Ishikawa (cell line): ENCODE measurements at regions not wholly inside any gene's neighbourhood (a gene's known extent, or its start where the extent isn't known, plus 50 kb on each side); places are given as distances from the start of the nearest gene placed in this dataset.

Experiments
- CREB1 ChIP-seq: IDR thresholded peaks from 2 replicates; pipeline ENCODE4 v1.6.1; 2012; ENCODE audit warnings: low read depth
- EGR1 ChIP-seq: IDR thresholded peaks from 2 replicates; pipeline ENCODE4 v1.6.1; 2012
- FOXM1 ChIP-seq: IDR thresholded peaks from 2 replicates; pipeline ENCODE4 v1.6.1; 2012; ENCODE audit warnings: low read depth, borderline replicate concordance
- MAX ChIP-seq: IDR thresholded peaks from 2 replicates; pipeline ENCODE4 v1.6.1; 2012
- TAF1 ChIP-seq: IDR thresholded peaks from 2 replicates; pipeline ENCODE4 v1.6.1; 2012; ENCODE audit warnings: low read depth, mild to moderate bottlenecking

- TF ChIP-seq TAF1: no peak
- TF ChIP-seq MAX: no peak
- TF ChIP-seq EGR1: no peak
- TF ChIP-seq CREB1: no peak
- TF ChIP-seq FOXM1: no peak
Measured at GRCh38 chr10:111926286-111926685, 257.3 kb downstream of the GPAM start.
